Astrocyte of the cerebellum (primary cell): ENCODE measurements at regions not wholly inside any gene's neighbourhood (a gene's known extent, or its start where the extent isn't known, plus 50 kb on each side); places are given as distances from the start of the nearest gene placed in this dataset.

Experiments
- DNase-seq: peaks from one replicate; pipeline ENCODE4 v3.0.0-alpha.2; 2011; ENCODE audit warnings: low read depth
- H3K4me3 ChIP-seq: 2 replicates; pipeline ENCODE4 v1.5.1; 2011; ENCODE audit warnings: mild to moderate bottlenecking, low read depth, low read length, moderate library complexity
- in situ Hi-C: cut with HindIII; loops from 2 replicates; pipeline ENCODE4 v1.10.0; 2017; ENCODE audit warnings: low sequenced_read_pairs
- TF ChIP-seq, protein P1 (sequence below): IDR thresholded peaks from 2 replicates; pipeline ENCODE4 v1.5.1; 2012; ENCODE audit warnings: low read length, low read depth, moderate library complexity, mild to moderate bottlenecking; ENCODE audit errors: missing control alignments

DNA sequence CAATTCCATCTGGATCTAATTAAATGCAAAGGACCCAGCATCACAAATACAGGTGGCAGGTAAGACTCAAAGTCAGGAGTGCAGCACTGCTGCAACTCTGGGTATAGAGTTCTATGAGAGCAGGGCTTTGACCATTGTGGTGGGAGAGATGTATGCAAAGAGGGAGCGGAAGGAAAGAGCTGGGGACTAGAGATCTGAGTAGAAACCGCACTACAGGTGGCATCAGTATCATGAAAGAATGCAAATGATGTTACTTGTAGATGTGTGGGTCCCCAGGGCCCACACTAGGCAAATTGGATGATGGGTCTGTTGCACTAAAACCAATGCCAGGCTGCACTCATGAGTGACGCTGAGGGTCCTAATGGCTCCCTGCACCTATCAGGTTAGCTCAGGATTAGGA is 287.1 kb upstream of the ASIC2 start:
- in situ Hi-C loops = no loop called here
- no peak overlapping the region for H3K4me3 ChIP-seq
- DNase-seq = no peak
- TF ChIP-seq, protein P1, sequence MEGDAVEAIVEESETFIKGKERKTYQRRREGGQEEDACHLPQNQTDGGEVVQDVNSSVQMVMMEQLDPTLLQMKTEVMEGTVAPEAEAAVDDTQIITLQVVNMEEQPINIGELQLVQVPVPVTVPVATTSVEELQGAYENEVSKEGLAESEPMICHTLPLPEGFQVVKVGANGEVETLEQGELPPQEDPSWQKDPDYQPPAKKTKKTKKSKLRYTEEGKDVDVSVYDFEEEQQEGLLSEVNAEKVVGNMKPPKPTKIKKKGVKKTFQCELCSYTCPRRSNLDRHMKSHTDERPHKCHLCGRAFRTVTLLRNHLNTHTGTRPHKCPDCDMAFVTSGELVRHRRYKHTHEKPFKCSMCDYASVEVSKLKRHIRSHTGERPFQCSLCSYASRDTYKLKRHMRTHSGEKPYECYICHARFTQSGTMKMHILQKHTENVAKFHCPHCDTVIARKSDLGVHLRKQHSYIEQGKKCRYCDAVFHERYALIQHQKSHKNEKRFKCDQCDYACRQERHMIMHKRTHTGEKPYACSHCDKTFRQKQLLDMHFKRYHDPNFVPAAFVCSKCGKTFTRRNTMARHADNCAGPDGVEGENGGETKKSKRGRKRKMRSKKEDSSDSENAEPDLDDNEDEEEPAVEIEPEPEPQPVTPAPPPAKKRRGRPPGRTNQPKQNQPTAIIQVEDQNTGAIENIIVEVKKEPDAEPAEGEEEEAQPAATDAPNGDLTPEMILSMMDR = no peak

- H3K4me3 ChIP-seq = no peak overlapping the region
- in situ Hi-C loops = no loop called here
- DNase-seq = no peak
- TF ChIP-seq, protein P1 = no peak
These were observed 289.6 kb upstream of the ASIC2 start for GRCh38 chr17:33582661-33583060.

- H3K4me3 ChIP-seq = no peak overlapping the region
- no peak for DNase-seq
- TF ChIP-seq, protein P1 = no peak
- in situ Hi-C loops = no loop called here
These were observed 290.7 kb upstream of the ASIC2 start for GRCh38 chr17:33583518-33584417.

DNA sequence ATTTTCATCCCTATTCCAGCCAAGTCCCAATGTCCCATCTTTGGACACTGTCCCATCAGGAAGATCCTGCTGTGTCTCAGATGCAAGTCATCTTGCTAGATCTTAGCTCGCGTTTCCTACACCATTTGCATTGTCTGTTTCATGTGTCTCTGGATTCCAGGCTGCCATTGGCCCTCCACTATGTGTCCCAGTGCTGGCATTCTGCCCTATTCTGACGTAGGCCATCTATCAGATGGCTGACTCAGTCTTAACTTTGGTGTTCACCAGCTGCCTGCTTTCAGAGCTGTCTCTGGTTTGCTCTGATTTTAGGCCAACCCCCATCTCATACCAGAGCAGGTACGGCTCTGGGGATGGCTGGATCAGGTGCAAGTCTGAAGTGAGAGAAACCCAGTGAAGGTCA is 300.9 kb upstream of the ASIC2 start:
- TF ChIP-seq, protein P1 = no peak
- in situ Hi-C loops = no loop called here
- no peak for DNase-seq
- no peak overlapping the region for H3K4me3 ChIP-seq

DNA sequence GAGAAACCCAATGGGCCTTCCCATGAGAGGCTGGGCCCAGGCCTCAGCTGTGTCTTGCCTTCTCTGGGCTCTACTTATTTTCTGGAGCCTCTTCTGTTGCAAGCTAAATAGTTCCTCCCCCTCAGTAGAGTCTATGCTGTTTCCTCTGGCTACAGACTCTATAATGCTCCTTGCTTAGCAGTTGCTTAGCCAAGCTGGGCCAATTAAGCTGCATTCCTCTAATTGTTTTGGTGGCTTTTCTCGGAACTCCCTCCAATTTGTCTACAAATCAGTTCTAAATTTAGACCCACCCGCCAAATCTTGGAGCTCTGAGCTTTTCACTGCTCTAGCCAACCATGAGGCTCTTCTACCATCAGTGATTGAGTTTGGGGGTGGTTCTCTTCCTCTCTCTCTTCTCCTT is 302.7 kb upstream of the ASIC2 start:
- no peak overlapping the region for H3K4me3 ChIP-seq
- in situ Hi-C loops = no loop called here
- TF ChIP-seq, protein P1 = no peak
- DNase-seq = no peak

- DNase-seq = no peak
- in situ Hi-C loops = no loop called here
- TF ChIP-seq, protein P1 = no peak
- H3K4me3 ChIP-seq = no peak overlapping the region
These were observed 303.8 kb upstream of the ASIC2 start for GRCh38 chr17:33596899-33597298.
